ENCODE measurements at regions not wholly inside any gene's neighbourhood (a gene's known extent, or its start where the extent isn't known, plus 50 kb on each side); places are given as distances from the start of the nearest gene placed in this dataset.

DNA sequence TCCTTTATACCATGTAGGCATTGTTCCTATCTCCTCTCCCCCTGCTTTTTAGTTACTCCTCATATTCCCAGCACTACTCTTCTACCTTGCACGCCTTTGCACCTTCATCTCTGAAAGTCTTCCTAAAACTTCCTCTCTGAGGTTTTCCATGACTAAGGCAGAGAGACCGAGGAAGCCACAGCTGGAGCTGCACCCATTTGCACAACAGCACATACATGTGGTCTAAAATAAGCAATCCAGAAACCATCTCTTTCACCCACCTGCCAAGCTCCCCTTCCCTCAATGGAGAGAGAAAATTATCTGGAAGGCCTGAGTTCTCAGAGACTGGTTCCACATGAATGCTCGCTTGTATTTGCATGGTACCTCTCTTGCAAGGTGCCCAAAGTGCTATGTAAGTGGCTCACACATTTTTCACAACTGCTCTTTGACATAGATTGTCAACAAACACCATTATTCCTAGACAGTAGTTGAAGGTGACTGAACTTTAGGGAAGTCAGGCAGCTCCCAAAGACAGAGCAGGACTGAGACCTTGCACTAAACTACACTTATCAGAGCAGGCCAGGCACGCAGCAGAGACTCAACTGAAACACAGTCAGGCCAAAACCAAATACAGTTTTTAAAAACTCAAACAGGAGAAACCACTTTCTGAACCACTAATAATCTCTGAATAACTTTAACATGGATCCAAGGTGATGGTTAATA is 313.2 kb downstream of the TFAP2A start:
- Histone ChIP-seq H3K79me2 (ENCODE audit: control insufficient read depth, insufficient read depth, low read length) (no peaks in the 10 kb centered on the region), H3K9ac (replicated peaks; ENCODE audit: extremely low read depth, insufficient read depth, low read length) (no peak overlapping the region), H3K27ac (ENCODE audit: insufficient read depth, low read depth, low read length) (no peak overlapping the region), H3K4me2 (ENCODE audit: insufficient read depth, low read length) (no peak overlapping the region), H3K4me1 (ENCODE audit: control insufficient read depth, extremely low read depth, insufficient read depth, low read length) (no peaks in the 10 kb centered on the region), H3K9me1 (replicated peaks; ENCODE audit: control insufficient read depth, extremely low read depth, insufficient read depth, low read length) (no peaks in the 10 kb centered on the region), H4K20me1 (replicated peaks; ENCODE audit: control insufficient read depth, extremely low read depth, insufficient read depth, low read length) (no peaks in the 10 kb centered on the region), H2AFZ (ENCODE audit: low read depth, low read length) (no peak overlapping the region), H3K4me3 (replicated peaks in 1 of 3; ENCODE audit: insufficient read depth in 1 of 3, low read depth in 1 of 3, low read length in 3 of 3) (no peak overlapping the region), H3K27me3 (ENCODE audit: control insufficient read depth in 2 of 2, insufficient read depth in 2 of 2, low read length in 2 of 2) (no peaks in the 10 kb centered on the region), H3K36me3 (ENCODE audit: control insufficient read depth in 2 of 2, extremely low read depth in 1 of 2, insufficient read depth in 2 of 2, low read length in 2 of 2) (no peaks in the 10 kb centered on the region), H3K9me3 (replicated peaks; ENCODE audit: control insufficient read depth, insufficient read depth, low read length) (no peaks in the 10 kb centered on the region)
- FAIRE-seq = no peak
- CTCF ChIA-PET = no interaction called here
- POLR2A ChIA-PET = no interaction called here
- no TSS peak for BruUV-seq (replicated peaks)
- no peak for TF ChIP-seq GATA2 (IDR thresholded peaks at IDR 0.05; ENCODE audit: insufficient read depth, insufficient read length, low read depth, low read length)
- TF ChIP-seq MYC (IDR thresholded peaks at IDR 0.05; ENCODE audit: low read depth, low read length) = no peak
- no peak for TF ChIP-seq POLR2A (IDR thresholded peaks at IDR 0.05; ENCODE audit: low read depth, low read length)
- TF ChIP-seq, protein P1, sequence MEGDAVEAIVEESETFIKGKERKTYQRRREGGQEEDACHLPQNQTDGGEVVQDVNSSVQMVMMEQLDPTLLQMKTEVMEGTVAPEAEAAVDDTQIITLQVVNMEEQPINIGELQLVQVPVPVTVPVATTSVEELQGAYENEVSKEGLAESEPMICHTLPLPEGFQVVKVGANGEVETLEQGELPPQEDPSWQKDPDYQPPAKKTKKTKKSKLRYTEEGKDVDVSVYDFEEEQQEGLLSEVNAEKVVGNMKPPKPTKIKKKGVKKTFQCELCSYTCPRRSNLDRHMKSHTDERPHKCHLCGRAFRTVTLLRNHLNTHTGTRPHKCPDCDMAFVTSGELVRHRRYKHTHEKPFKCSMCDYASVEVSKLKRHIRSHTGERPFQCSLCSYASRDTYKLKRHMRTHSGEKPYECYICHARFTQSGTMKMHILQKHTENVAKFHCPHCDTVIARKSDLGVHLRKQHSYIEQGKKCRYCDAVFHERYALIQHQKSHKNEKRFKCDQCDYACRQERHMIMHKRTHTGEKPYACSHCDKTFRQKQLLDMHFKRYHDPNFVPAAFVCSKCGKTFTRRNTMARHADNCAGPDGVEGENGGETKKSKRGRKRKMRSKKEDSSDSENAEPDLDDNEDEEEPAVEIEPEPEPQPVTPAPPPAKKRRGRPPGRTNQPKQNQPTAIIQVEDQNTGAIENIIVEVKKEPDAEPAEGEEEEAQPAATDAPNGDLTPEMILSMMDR (IDR thresholded peaks at IDR 0.05; ENCODE audit: extremely low read depth in 1 of 2, insufficient read depth in 1 of 2, low read depth in 1 of 2, low read length in 2 of 2) = no peak
- no peak for TF ChIP-seq MAX (IDR thresholded peaks at IDR 0.05; ENCODE audit: insufficient read depth, insufficient read length)
- TF ChIP-seq FOS (IDR thresholded peaks at IDR 0.05; ENCODE audit: borderline replicate concordance, insufficient read depth, low read length) = no peak
- TF ChIP-seq POLR2AphosphoS5 (IDR thresholded peaks at IDR 0.05; ENCODE audit: insufficient read depth, low read depth, low read length) = no peak
- no peak for TF ChIP-seq EZH2 (IDR thresholded peaks at IDR 0.05; ENCODE audit: borderline replicate concordance, low read depth, low read length, severe bottlenecking)
- TF ChIP-seq JUN (IDR thresholded peaks at IDR 0.05; ENCODE audit: borderline replicate concordance, insufficient read depth, insufficient read length, low read depth) = no peak
- DNase-seq (ENCODE audit: low read depth, low spot score) = no peak
- dilution Hi-C loops (cut with MboI; ENCODE audit: extremely low pct_ligation_motif_present, low sequenced_read_pairs) = no loop called here
- intact Hi-C loops (cut with micrococcal nuclease) = no loop called here
